AG04450 (cell line): ENCODE measurements at regions not wholly inside any gene's neighbourhood (a gene's known extent, or its start where the extent isn't known, plus 50 kb on each side); places are given as distances from the start of the nearest gene placed in this dataset.
"Not testable (repeated sequence)": the region's sequence is repeated elsewhere in the genome, so short reads cannot be mapped to it uniquely, and the experiment has no call there.

Experiments
- CTCF ChIA-PET: fragments of 300-600, 350-600 bp; formaldehyde crosslinking; extraction: SDS; loops from one replicate; lab custom pipeline; 2022; ENCODE audit warnings: antibody characterized with exemption, inconsistent platforms; lab: Charles Lee
- POLR2A ChIA-PET: fragments of 350-600 bp; formaldehyde crosslinking; extraction: SDS; loops from one replicate; lab custom pipeline; 2021; ENCODE audit warnings: antibody characterized with exemption, inconsistent platforms; lab: Yijun Ruan, JAX
- DNase-seq: peaks from one replicate; pipeline ENCODE4 v3.0.0-alpha.2; 2011; ENCODE audit warnings: low read depth, low spot score
- H3K27ac ChIP-seq: one replicate; pipeline ENCODE4 v1.5.1; 2012; ENCODE audit warnings: low read depth, low read length, control low read depth
- H3K27me3 ChIP-seq: one replicate; pipeline ENCODE4 v1.6.0; 2012; ENCODE audit warnings: low read length; ENCODE audit not compliant: control insufficient read depth, insufficient read depth
- H3K4me3 ChIP-seq: 2 replicates; pipeline ENCODE4 v1.5.1; 2011; ENCODE audit warnings: mild to moderate bottlenecking, low read depth, low read length, control low read depth
- H3K9me3 ChIP-seq: 2 replicates; pipeline ENCODE4 v1.5.1; 2012; ENCODE audit warnings: low read length; ENCODE audit not compliant: control insufficient read depth, insufficient read depth
- CTCF ChIP-seq: IDR thresholded peaks from 2 replicates; pipeline ENCODE4 v1.5.1; 2011; ENCODE audit warnings: low read depth, low read length, control low read depth, inconsistent platforms

GRCh38 chr11:90699791-90700400 lies 477.0 kb upstream of the CHORDC1 start:
- DNase-seq: no peak
- ChIA-PET CTCF (no interaction called here), POLR2A (no interaction called here)
- Histone ChIP-seq H3K27me3 (no peaks in the 10 kb centered on the region), H3K4me3 (no peak overlapping the region), H3K9me3 (no peaks in the 10 kb centered on the region), H3K27ac (no peak overlapping the region)
- TF ChIP-seq CTCF: no peak

- DNase-seq: no peak
- Histone ChIP-seq H3K9me3 (peaks cover 6% of the 10 kb centered on the region), H3K4me3 (no peak overlapping the region), H3K27me3 (no peaks in the 10 kb centered on the region), H3K27ac (no peak overlapping the region)
- TF ChIP-seq CTCF: no peak
- POLR2A ChIA-PET: no interaction called here
- CTCF ChIA-PET: no interaction called here
Observed at GRCh38 chr11:90698238-90698637, 475.4 kb upstream of the CHORDC1 start.

GRCh38 chr11:90675496-90675895 lies 452.6 kb upstream of the CHORDC1 start:
- POLR2A ChIA-PET, CTCF ChIA-PET, H3K4me3 ChIP-seq, DNase-seq, H3K9me3 ChIP-seq, H3K27me3 ChIP-seq, H3K27ac ChIP-seq: not testable (repeated sequence)

GRCh38 chr11:90669094-90669493 lies 446.2 kb upstream of the CHORDC1 start:
- H3K27me3 ChIP-seq: no peaks in the 10 kb centered on the region
- no peak for TF ChIP-seq CTCF
- CTCF ChIA-PET: no interaction called here

GRCh38 chr11:90668502-90668901 lies 445.7 kb upstream of the CHORDC1 start:
- POLR2A ChIA-PET: no interaction called here
- Histone ChIP-seq H3K27ac (no peak overlapping the region), H3K9me3 (no peaks in the 10 kb centered on the region), H3K27me3 (no peaks in the 10 kb centered on the region), H3K4me3 (no peak overlapping the region)
- no peak for TF ChIP-seq CTCF
- no peak for DNase-seq
- CTCF ChIA-PET: no interaction called here

More at GRCh38 chr11:90669094-90669493, 446.2 kb upstream of the CHORDC1 start:
- no peak for DNase-seq
- POLR2A ChIA-PET: no interaction called here
- no peak overlapping the region for H3K27ac ChIP-seq
- H3K4me3 ChIP-seq: no peak overlapping the region
- no peaks in the 10 kb centered on the region for H3K9me3 ChIP-seq
